DOHH2 (cell line): ENCODE measurements at regions not wholly inside any gene's neighbourhood (a gene's known extent, or its start where the extent isn't known, plus 50 kb on each side); places are given as distances from the start of the nearest gene placed in this dataset.

Experiments used
- H3F3A ChIP-seq: fragments of 200-600 bp; sonication (generic), shearing (Covaris generic); 2 replicates; pipeline ENCODE4 v1.6.0; 2016; ENCODE audit warnings: antibody characterized with exemption, mild to moderate bottlenecking; ENCODE audit not compliant: control insufficient read depth, insufficient read depth
- H3K27ac ChIP-seq: fragments of 200-600 bp; sonication (generic); 2 replicates; pipeline ENCODE4 v1.5.1; 2014; ENCODE audit warnings: low read depth, mild to moderate bottlenecking, low read length, moderate library complexity
- H3K27me3 ChIP-seq: fragments of 200-600 bp; sonication (generic); 2 replicates; pipeline ENCODE4 v1.6.1; 2014; ENCODE audit warnings: mild to moderate bottlenecking, low read length, mixed read lengths; ENCODE audit not compliant: control insufficient read depth
- H3K36me3 ChIP-seq: fragments of 200-600 bp; sonication (generic); 2 replicates; pipeline ENCODE4 v1.6.1; 2014; ENCODE audit warnings: mild to moderate bottlenecking, low read length, moderate library complexity, mixed read lengths; ENCODE audit not compliant: control insufficient read depth
- H3K4me1 ChIP-seq: fragments of 200-600 bp; sonication (generic); 2 replicates; pipeline ENCODE4 v1.6.1; 2014; ENCODE audit warnings: mild to moderate bottlenecking, low read length, mixed read lengths; ENCODE audit not compliant: control insufficient read depth
- H3K4me2 ChIP-seq: fragments of 200-600 bp; sonication (generic); 2 replicates; pipeline ENCODE4 v1.6.0; 2014; ENCODE audit warnings: mild to moderate bottlenecking, low read length, moderate library complexity
- H3K4me3 ChIP-seq: fragments of 200-600 bp; sonication (generic); 2 replicates; pipeline ENCODE4 v1.5.1; 2014; ENCODE audit warnings: mild to moderate bottlenecking, low read length, mixed read lengths
- H3K79me2 ChIP-seq: fragments of 200-600 bp; sonication (generic); 2 replicates; pipeline ENCODE4 v1.6.1; 2014; ENCODE audit warnings: mild to moderate bottlenecking, low read length, mixed read lengths; ENCODE audit not compliant: control insufficient read depth
- H3K9me2 ChIP-seq: fragments of 200-600 bp; sonication (generic); replicated peaks from 2 replicates; pipeline ENCODE4 v1.6.1; 2014; ENCODE audit warnings: mild to moderate bottlenecking, low read length, mixed read lengths; ENCODE audit not compliant: control insufficient read depth
- H3K9me3 ChIP-seq: fragments of 200-600 bp; sonication (generic); 2 replicates; pipeline ENCODE4 v1.6.1; 2014; ENCODE audit warnings: antibody characterized with exemption, low read length, mixed read lengths; ENCODE audit not compliant: control insufficient read depth, insufficient read depth
- H4K20me1 ChIP-seq: fragments of 200-600 bp; sonication (generic); 2 replicates; pipeline ENCODE4 v1.6.0; 2014; ENCODE audit warnings: low read depth, mild to moderate bottlenecking, antibody characterized with exemption, low read length, moderate library complexity; ENCODE audit not compliant: control insufficient read depth, insufficient read depth
- EZH2phosphoT487 ChIP-seq: fragments of 200-600 bp; sonication (generic); IDR thresholded peaks from 2 replicates; pipeline ENCODE4 v1.6.1; 2017; ENCODE audit warnings: borderline replicate concordance, mild to moderate bottlenecking, antibody characterized with exemption, low read length, moderate library complexity, mixed read lengths
- TF ChIP-seq, protein P1 (sequence below): fragments of 200-600 bp; sonication (generic); IDR thresholded peaks from one replicate; pipeline ENCODE4 v1.5.1; 2014; ENCODE audit warnings: antibody characterized with exemption, mild to moderate bottlenecking, low read depth, low read length; ENCODE audit not compliant: poor library complexity, severe bottlenecking

DNA sequence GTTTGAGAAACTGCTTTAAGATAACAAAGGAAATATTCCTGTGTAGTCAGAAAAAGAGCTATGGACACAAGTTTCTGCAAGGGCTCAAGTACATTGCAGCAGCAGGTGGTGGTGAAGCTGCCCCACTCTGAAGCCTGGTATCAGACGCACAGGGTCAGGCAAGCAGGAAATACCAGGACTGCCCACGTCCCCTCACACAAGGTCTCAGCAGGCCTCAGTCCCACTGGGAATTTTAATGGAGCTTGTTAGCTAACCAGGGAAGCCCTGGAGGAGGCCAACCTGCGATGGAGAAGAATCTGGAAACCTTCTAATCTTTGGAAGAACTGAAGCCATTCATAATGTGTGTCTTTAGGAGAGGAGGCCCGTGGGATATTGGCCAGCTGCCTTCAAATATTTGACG lies 168.3 kb downstream of the UXS1 start:
- no peaks in the 10 kb centered on the region for H3K9me2 ChIP-seq
- no peaks in the 10 kb centered on the region for H3F3A ChIP-seq
- H3K9me3 ChIP-seq: no peaks in the 10 kb centered on the region
- no peaks in the 10 kb centered on the region for H3K36me3 ChIP-seq
- no peak overlapping the region for H3K4me3 ChIP-seq
- no peaks in the 10 kb centered on the region for H3K4me1 ChIP-seq
- no peak overlapping the region for H3K4me2 ChIP-seq
- H3K27me3 ChIP-seq: no peaks in the 10 kb centered on the region
- no peaks in the 10 kb centered on the region for H4K20me1 ChIP-seq
- no peak overlapping the region for H3K27ac ChIP-seq
- TF ChIP-seq EZH2phosphoT487: no peak
- TF ChIP-seq, protein P1, sequence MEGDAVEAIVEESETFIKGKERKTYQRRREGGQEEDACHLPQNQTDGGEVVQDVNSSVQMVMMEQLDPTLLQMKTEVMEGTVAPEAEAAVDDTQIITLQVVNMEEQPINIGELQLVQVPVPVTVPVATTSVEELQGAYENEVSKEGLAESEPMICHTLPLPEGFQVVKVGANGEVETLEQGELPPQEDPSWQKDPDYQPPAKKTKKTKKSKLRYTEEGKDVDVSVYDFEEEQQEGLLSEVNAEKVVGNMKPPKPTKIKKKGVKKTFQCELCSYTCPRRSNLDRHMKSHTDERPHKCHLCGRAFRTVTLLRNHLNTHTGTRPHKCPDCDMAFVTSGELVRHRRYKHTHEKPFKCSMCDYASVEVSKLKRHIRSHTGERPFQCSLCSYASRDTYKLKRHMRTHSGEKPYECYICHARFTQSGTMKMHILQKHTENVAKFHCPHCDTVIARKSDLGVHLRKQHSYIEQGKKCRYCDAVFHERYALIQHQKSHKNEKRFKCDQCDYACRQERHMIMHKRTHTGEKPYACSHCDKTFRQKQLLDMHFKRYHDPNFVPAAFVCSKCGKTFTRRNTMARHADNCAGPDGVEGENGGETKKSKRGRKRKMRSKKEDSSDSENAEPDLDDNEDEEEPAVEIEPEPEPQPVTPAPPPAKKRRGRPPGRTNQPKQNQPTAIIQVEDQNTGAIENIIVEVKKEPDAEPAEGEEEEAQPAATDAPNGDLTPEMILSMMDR: no peak
- H3K79me2 ChIP-seq: no peaks in the 10 kb centered on the region

DNA sequence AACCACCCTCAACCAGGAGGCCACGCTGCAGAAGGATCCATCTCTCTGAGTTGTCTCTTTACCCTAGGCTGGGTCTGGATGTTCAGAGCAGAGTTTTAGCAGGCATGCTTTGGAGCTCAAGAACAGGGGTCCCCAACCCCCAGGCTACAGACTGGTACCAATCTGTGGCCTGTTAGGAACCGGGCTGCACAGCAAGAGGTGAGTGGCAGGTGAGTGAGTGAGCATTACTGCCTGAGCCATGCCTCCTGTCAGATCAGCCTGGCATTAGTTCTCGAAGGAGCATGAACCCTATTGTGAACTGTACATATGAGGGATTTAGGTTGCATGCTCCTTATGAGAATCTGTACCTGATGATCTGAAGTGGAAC lies 172.5 kb downstream of the UXS1 start:
- H3F3A ChIP-seq: no peaks in the 10 kb centered on the region
- H3K4me1 ChIP-seq: no peaks in the 10 kb centered on the region
- H3K4me2 ChIP-seq: no peak overlapping the region
- no peaks in the 10 kb centered on the region for H3K79me2 ChIP-seq
- H3K27ac ChIP-seq: no peak overlapping the region
- TF ChIP-seq, protein P1: no peak
- no peak for TF ChIP-seq EZH2phosphoT487
- no peak overlapping the region for H3K4me3 ChIP-seq
- no peaks in the 10 kb centered on the region for H3K27me3 ChIP-seq
- no peaks in the 10 kb centered on the region for H3K9me3 ChIP-seq
- no peaks in the 10 kb centered on the region for H3K9me2 ChIP-seq
- H4K20me1 ChIP-seq: no peaks in the 10 kb centered on the region
- H3K36me3 ChIP-seq: no peaks in the 10 kb centered on the region

DNA sequence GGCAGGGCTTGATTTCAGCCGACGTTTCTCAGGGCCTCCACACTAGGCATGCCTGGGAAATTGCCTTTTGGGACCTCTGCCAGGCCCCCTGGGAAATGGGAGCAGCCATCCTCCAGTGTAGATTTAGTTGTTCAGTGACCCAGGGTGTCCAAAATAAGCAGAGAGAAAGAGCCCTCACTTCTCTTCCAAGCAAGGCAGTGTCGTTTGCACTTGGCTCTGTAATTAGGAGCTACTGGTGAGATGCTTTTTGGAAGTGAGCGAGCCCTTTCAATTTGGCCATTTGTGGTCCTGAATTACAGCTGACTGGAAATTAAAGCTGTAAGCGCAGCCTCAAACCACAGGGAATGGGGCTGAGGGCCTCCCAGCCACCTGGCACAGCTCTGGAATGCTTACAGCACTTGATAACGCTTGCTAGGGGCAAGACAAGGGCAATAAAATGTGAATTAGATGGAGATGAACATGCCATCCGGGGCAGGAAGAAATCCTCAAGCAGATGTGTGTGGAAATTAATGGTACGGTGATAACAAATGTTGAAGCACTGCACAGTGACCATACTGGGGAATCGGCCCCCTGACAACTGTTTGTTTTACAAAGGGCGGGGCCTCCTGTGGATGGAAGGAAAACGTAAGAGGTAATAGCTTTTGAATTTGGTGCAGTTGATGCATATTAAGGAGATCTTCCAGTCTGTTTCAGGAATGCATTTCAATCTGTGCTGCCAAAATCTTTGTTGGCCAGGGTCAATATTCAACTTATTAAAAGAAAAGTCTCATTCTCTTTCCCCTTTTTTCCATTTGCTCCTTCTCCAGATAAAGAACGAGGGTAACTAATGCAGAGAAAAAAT lies 173.1 kb downstream of the UXS1 start:
- Histone ChIP-seq H4K20me1 (no peaks in the 10 kb centered on the region), H3K9me3 (no peaks in the 10 kb centered on the region), H3K27me3 (0 out of 2 replicates have a peak, but pooled peaks cover 3% of the 10 kb centered on the region), H3K4me3 (no peak overlapping the region), H3K4me2 (no peak overlapping the region), H3K36me3 (no peaks in the 10 kb centered on the region), H3F3A (no peaks in the 10 kb centered on the region), H3K27ac (no peak overlapping the region), H3K4me1 (no peaks in the 10 kb centered on the region), H3K79me2 (no peaks in the 10 kb centered on the region), H3K9me2 (no peaks in the 10 kb centered on the region)
- no peak for TF ChIP-seq EZH2phosphoT487
- TF ChIP-seq, protein P1: no peak
